KBM-7 (cell line): ENCODE measurements at regions not wholly inside any gene's neighbourhood (a gene's known extent, or its start where the extent isn't known, plus 50 kb on each side); places are given as distances from the start of the nearest gene placed in this dataset.

Source experiments
- DNase-seq: peaks from one replicate; pipeline ENCODE4 v3.0.0-alpha.2; 2015
- in situ Hi-C: fragments of 300-500 bp; cut with MboI; formaldehyde crosslinking; loops from 2 replicates; pipeline ENCODE4 v1.14.3; 2020; ENCODE audit warnings: low sequenced_read_pairs, low pct_unique_long_range_greater_than_20kb, mixed read lengths

GRCh38 chr10:78865931-78866717, 202.6 kb upstream of the ZMIZ1 start:
- in situ Hi-C loops: no loop called here
- no peak for DNase-seq

- no peak for DNase-seq
- in situ Hi-C loops: no loop called here
Measured at GRCh38 chr10:78866731-78867554, 201.8 kb upstream of the ZMIZ1 start.

DNA sequence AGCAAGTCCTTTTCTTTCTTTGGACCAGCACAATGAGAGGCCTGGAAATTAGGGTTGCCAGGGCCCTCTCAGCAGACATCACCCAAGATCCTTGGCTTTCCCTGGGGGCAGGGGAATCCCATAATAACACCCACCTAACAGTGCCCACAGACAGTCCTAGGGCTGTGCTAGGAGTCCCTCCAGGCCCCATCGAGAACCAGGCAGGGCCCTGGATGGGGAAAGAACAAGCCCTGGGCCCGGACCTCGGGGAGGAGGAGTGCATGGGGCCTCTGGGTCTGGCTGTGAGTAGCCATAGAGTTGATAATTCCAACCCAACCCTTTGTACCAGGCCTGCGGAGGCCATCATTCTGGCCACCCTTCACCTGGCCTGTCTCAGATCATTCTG, 201.2 kb upstream of the ZMIZ1 start:
- no peak for DNase-seq
- in situ Hi-C loops: no loop called here

- DNase-seq: no peak
- in situ Hi-C loops: no loop called here
Measured at GRCh38 chr10:78868048-78868447, 200.7 kb upstream of the ZMIZ1 start.

DNA sequence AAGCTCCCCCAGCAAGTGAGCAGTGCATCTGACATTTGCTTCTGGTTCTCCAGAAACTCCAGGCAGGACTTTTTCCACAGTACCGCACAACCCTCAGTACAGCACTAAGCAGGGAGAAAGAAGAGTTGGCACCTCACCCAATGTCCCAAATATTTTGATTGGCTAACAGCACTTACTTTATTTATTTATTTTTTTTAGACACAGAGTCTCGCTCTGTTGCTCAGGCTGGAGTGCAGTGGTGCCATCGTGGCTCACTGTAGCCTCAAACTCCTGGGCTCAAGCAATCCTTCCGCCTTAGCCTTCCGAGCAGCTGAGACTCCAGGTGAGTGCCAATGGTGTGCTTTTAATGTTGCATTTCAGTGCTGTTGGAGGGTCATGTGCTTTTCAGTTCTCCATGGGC, 200.3 kb upstream of the ZMIZ1 start:
- no peak for DNase-seq
- in situ Hi-C loops: no loop called here

DNA sequence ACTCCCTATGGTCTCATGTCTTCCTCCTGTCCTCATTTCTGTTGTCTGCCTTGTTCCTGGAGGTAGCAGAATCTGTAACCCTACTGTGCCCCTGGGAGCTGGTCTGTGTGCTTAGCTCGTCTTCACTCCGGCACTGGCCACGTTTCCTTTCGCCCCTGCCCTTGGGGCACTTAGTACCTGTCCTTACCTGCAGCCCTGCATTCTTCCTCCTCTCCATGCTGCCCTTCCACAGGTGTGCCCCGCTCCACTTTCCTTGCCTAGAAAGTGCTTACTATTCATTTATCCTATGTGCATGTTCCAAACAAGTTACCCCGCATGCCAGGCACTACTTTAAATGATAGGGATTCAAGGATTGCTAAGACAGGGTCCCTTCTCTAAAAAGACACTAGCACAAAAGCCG, 199.9 kb upstream of the ZMIZ1 start:
- in situ Hi-C loops: no loop called here

GRCh38 chr10:78869508-78870454, 199.0 kb upstream of the ZMIZ1 start:
- in situ Hi-C loops: no loop called here
- no peak for DNase-seq

More for the DNA sequence above, 199.9 kb upstream of the ZMIZ1 start:
- no peak for DNase-seq

GRCh38 chr10:78870458-78870857, 198.3 kb upstream of the ZMIZ1 start:
- no peak for DNase-seq
- in situ Hi-C loops: no loop called here

GRCh38 chr10:78871796-78872195, 197.0 kb upstream of the ZMIZ1 start:
- in situ Hi-C loops: no loop called here
- DNase-seq: no peak

GRCh38 chr10:78873413-78873812, 195.4 kb upstream of the ZMIZ1 start:
- in situ Hi-C loops: no loop called here
- DNase-seq: no peak

DNA sequence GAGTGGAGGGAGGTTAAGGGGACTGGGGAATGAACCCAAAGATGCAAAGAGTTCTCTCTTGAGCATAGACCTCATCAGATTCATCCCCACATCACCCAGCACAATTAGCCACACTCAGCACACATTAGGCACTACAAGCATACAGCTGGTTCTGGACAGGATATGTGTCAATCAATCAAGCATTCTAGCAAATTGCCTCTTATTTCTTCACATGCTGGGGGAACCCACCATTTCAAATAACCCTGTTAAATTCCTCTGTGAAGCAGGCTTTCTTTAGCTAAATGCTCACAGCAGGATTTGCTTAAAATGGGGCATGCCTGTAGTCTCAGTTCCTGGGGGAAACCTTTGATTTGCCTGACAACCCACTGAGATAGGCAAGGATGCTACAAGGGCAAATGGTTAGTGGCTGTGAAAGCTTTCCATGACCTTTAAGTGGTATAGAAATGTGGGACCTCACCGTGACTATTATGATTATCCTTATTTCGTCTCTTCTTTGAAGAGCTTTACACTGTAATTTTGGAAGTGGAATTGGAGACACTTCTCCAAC, 193.4 kb upstream of the ZMIZ1 start:
- in situ Hi-C loops: no loop called here

GRCh38 chr10:78875932-78876331, 192.8 kb upstream of the ZMIZ1 start:
- in situ Hi-C loops: no loop called here
- no peak for DNase-seq

More for the DNA sequence above, 193.4 kb upstream of the ZMIZ1 start:
- no peak for DNase-seq

- no peak for DNase-seq
- in situ Hi-C loops: no loop called here
Measured at GRCh38 chr10:78876449-78876848, 192.3 kb upstream of the ZMIZ1 start.

- DNase-seq: no peak
- in situ Hi-C loops: no loop called here
Measured at GRCh38 chr10:78879621-78880020, 189.1 kb upstream of the ZMIZ1 start.

- DNase-seq: no peak
- in situ Hi-C loops: no loop called here
Measured at GRCh38 chr10:78886129-78886528, 182.6 kb upstream of the ZMIZ1 start.

GRCh38 chr10:78889536-78890063, 179.2 kb upstream of the ZMIZ1 start:
- in situ Hi-C loops: no loop called here
- DNase-seq: no peak

DNA sequence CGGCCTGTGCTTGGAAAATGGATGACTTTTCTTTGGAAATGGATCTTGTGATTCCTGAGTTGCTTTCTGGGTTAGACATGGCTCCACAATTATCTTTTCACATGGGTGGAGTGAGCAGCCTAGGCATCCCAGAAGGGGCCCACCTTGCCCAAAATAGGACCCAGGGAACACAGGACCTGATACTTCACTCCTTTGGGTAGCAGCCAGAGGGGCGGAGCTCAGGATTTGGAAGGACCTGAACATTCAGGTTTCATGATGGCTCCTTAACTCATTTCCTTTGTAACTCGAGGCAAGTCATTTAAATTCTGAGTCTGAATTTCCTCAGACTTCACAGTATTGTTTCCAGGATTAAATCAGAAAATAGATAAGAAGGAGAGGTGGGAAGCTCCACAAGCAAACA, 178.3 kb upstream of the ZMIZ1 start:
- in situ Hi-C loops: no loop called here
- no peak for DNase-seq

GRCh38 chr10:78891741-78892140, 177.0 kb upstream of the ZMIZ1 start:
- no peak for DNase-seq
- in situ Hi-C loops: no loop called here
